BLaER1 (cell line): ENCODE measurements at regions not wholly inside any gene's neighbourhood (a gene's known extent, or its start where the extent isn't known, plus 50 kb on each side); places are given as distances from the start of the nearest gene placed in this dataset.
"Not testable (repeated sequence)": the region's sequence is repeated elsewhere in the genome, so short reads cannot be mapped to it uniquely, and the experiment has no call there.

Source experiments
- H3K27ac ChIP-seq: shearing (Covaris generic); formaldehyde crosslinking; 2 replicates; pipeline ENCODE4 v1.8.1; 2022
- H3K27me3 ChIP-seq: shearing (Covaris generic); formaldehyde crosslinking; 2 replicates; pipeline ENCODE4 v1.8.1; 2022
- H3K36me3 ChIP-seq: shearing (Covaris generic); formaldehyde crosslinking; 2 replicates; pipeline ENCODE4 v1.8.1; 2022
- H3K4me1 ChIP-seq: shearing (Covaris generic); formaldehyde crosslinking; 2 replicates; pipeline ENCODE4 v1.8.1; 2022
- H3K4me2 ChIP-seq: shearing (Covaris generic); formaldehyde crosslinking; 2 replicates; pipeline ENCODE4 v1.8.1; 2022
- H3K4me3 ChIP-seq: shearing (Covaris generic); formaldehyde crosslinking; 2 replicates; pipeline ENCODE4 v1.8.1; 2022
- H3K9ac ChIP-seq: shearing (Covaris generic); formaldehyde crosslinking; 2 replicates; pipeline ENCODE4 v1.8.1; 2022
- H3K9me3 ChIP-seq: shearing (Covaris generic); formaldehyde crosslinking; 2 replicates; pipeline ENCODE4 v1.8.1; 2022
- H4K20me1 ChIP-seq: shearing (Covaris generic); formaldehyde crosslinking; 2 replicates; pipeline ENCODE4 v1.8.1; 2022
- Cebpa-rat ChIP-seq: shearing (Covaris generic); IDR thresholded peaks from 2 replicates; pipeline ENCODE4 v1.8.1; 2022

DNA sequence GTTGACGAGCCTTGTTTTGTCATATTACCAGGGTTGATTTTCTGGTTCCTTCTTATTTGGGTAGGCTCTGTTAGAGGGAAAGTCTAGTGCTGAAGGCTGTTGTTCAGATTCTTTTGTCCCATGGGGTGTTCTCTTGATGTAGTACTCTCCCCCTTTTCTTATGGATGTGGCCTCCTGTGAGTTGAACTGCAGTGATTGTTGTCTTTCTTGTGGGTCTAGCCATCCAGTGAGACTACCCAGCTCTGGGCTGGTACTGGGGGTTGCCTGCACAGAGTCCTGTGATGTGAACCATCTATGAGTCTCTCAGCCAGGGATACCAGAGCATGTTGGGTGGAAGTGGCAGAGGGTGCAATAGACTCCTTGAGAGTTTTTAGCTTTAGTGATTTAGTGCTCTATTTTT lies 680.6 kb downstream of the RFPL4B start:
- Histone ChIP-seq H3K4me2 (no peak overlapping the region), H3K36me3 (no peaks in the 10 kb centered on the region), H3K9me3 (no peaks in the 10 kb centered on the region), H3K27me3 (no peaks in the 10 kb centered on the region), H3K9ac (no peak overlapping the region), H3K27ac (no peak overlapping the region), H3K4me3 (no peak overlapping the region), H3K4me1 (no peaks in the 10 kb centered on the region), H4K20me1 (no peaks in the 10 kb centered on the region)
- no peak for TF ChIP-seq Cebpa-rat

DNA sequence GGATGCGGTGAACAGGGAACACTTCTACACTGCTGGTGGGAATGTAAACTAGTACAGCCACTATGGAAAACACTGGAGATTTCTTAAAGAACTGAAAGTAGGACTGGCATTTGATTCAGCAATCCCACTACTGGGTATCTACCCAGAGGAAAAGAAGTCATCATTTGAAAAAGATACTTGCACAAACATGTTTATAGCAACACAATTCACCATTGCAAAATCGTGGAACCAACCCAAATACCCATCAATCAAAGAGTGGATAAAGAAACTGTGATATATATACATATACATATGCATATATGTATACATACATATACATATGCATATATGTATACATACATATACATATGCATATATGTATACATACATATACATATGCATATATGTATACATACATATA lies 682.0 kb downstream of the RFPL4B start:
- not testable (repeated sequence) for H3K9ac ChIP-seq, H3K4me2 ChIP-seq, H3K4me3 ChIP-seq, H3K4me1 ChIP-seq, H3K9me3 ChIP-seq, H3K27ac ChIP-seq, H3K27me3 ChIP-seq, H3K36me3 ChIP-seq, H4K20me1 ChIP-seq

DNA sequence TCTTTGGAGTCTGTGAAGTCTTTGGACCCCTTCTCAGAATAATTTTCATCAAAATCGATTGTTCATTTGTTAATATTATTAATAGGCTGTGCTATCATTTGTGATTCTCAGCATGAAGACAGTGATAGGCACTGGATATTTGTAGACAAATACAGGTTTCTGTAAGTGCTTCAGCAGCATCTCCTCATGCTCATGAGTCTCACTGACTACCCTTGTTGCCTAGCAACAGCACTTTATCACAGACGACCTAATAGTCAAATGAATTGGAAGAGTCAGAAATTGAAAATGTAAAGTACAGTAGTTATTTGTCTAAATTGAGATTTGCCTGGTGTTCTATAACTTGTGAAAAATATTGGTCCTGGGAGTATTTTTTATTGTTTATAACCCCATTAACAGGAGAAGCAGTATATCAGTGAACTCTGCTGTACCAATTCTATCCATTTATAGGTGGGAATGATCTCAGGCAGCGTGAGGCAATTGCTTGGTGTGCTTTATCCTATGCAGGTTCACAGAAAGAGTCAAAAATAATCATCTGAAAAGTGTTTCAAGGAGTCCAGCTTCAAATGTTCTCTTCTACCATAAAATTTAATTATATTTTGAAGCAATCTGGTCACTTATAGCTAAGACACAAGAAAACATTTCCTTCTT lies 684.6 kb downstream of the RFPL4B start:
- H3K27ac ChIP-seq = no peak overlapping the region
- H4K20me1 ChIP-seq = no peaks in the 10 kb centered on the region
- no peak overlapping the region for H3K9ac ChIP-seq
- no peak for TF ChIP-seq Cebpa-rat
- no peaks in the 10 kb centered on the region for H3K36me3 ChIP-seq
- H3K9me3 ChIP-seq = no peaks in the 10 kb centered on the region
- peaks cover 5% of the 10 kb centered on the region; the same call in 1 of the 2 replicates for H3K4me1 ChIP-seq
- no peak overlapping the region for H3K4me3 ChIP-seq
- H3K27me3 ChIP-seq = no peaks in the 10 kb centered on the region
- no peak overlapping the region for H3K4me2 ChIP-seq

DNA sequence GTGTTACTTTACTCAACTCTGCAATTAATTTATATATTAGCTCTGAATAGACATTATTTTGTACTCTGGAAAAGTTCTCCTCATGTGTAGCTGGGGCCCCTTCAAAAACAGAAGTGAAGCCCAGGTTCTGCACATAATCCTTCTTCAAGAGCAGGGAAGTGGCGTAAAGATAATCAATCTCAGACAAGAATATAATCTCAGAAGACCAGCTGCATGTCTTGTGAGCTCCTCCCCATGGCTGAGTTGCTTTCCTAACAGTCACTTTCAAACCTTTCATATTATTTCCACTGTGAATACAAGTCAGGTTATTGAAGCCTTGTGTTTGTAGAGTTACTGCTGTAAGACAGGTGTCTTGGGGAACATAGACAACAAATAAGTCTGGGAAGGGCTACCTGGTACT lies 691.9 kb downstream of the RFPL4B start:
- Histone ChIP-seq H3K36me3 (no peaks in the 10 kb centered on the region), H3K4me1 (peaks cover 13% of the 10 kb centered on the region; the same call in 1 of the 2 replicates), H3K9ac (no peak overlapping the region), H3K4me3 (no peak overlapping the region), H4K20me1 (no peaks in the 10 kb centered on the region), H3K27me3 (no peaks in the 10 kb centered on the region), H3K9me3 (no peaks in the 10 kb centered on the region), H3K27ac (no peak overlapping the region), H3K4me2 (no peak overlapping the region)
- no peak for TF ChIP-seq Cebpa-rat

DNA sequence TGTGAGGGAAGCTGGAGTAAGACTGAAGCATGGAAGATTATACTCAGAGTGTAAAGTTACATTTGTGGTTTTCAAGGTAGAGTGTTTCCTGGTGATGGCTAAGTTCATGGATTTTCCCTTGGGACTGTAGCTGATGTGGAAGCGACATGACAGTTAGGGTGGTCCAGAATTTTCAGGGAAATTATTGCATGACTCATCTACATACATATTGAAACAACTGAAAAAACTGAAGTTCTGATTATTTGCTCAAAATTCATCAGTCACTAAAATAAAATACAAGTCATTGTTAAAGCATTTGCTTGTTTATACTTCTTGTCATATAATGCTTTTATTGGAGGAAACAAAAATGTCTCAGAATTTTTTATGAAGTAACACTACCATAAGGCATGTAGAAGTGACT lies 700.0 kb downstream of the RFPL4B start:
- H3K36me3 ChIP-seq = no peaks in the 10 kb centered on the region
- H4K20me1 ChIP-seq = no peaks in the 10 kb centered on the region
- H3K4me3 ChIP-seq = no peak overlapping the region
- no peak overlapping the region for H3K4me2 ChIP-seq
- no peak for TF ChIP-seq Cebpa-rat
- no peak overlapping the region for H3K27ac ChIP-seq
- H3K27me3 ChIP-seq = no peaks in the 10 kb centered on the region
- H3K4me1 ChIP-seq = no peaks in the 10 kb centered on the region
- no peaks in the 10 kb centered on the region for H3K9me3 ChIP-seq
- no peak overlapping the region for H3K9ac ChIP-seq

DNA sequence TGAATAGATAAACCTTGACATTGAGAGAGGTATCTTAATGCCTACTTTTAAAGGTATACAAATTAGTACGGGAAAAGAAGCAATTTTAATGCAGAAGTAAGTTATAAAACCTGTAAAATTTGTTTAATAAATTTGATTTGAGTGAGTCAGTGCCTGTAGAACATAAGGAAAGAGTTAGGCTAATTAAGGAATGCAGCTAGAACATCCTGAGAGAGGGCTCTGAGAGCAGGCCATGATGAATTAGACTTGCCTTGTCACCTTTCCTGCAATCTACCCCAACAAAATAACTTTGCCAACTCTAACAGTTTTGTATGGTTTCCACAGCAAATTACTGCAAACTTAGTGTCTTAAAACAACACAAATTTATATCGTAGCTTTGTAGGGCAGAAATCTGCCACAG lies 700.8 kb downstream of the RFPL4B start:
- no peaks in the 10 kb centered on the region for H3K36me3 ChIP-seq

DNA sequence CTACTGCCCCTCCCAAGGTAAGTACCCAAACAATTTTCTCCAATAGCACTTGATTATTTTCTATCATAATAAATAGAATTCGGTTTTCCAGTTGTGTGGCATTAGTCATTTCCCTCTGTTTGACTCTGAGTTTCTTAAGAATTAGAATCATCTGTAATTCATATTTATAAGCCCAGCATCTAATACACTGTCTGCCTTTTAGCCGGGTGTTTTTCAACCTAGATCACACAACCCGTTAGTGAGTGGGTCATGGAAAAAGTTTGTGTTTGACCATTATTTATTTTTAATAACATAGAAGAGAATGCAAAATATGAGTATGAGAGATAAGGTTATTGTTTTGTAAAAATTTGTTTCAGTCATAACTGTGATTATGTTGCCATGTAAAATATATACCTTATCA lies 701.6 kb downstream of the RFPL4B start:
- H3K27me3 ChIP-seq = no peaks in the 10 kb centered on the region
- H3K9me3 ChIP-seq = no peaks in the 10 kb centered on the region
- no peak overlapping the region for H3K4me2 ChIP-seq
- no peak for TF ChIP-seq Cebpa-rat
- H3K9ac ChIP-seq = no peak overlapping the region
- no peaks in the 10 kb centered on the region for H3K4me1 ChIP-seq
- H3K36me3 ChIP-seq = no peaks in the 10 kb centered on the region
- H3K27ac ChIP-seq = no peak overlapping the region
- H3K4me3 ChIP-seq = no peak overlapping the region
- H4K20me1 ChIP-seq = no peaks in the 10 kb centered on the region

More for the DNA sequence above, 700.8 kb downstream of the RFPL4B start:
- no peak for TF ChIP-seq Cebpa-rat
- no peaks in the 10 kb centered on the region for H3K9me3 ChIP-seq
- no peaks in the 10 kb centered on the region for H3K4me1 ChIP-seq
- H3K27me3 ChIP-seq = no peaks in the 10 kb centered on the region
- no peak overlapping the region for H3K9ac ChIP-seq
- H3K27ac ChIP-seq = no peak overlapping the region
- H3K4me2 ChIP-seq = no peak overlapping the region
- H3K4me3 ChIP-seq = no peak overlapping the region
- no peaks in the 10 kb centered on the region for H4K20me1 ChIP-seq

DNA sequence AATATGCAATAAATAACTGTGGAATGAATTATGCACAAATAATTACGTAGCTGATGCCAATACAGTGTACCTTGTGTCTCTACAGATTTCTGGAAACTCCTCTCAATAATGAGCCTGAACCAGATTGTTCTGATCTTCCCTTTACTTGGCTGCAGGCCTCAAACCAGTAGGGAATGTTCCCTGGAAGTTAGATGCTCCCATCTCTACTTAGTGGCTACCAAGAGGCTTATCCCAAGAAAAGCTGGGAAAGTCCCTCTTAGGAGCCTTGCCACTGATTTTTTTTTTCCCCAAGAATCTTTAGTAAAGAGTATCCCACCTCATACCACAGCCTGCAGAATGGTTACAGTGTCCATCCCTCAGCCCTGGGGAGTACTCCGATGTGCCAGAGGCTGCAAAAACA lies 702.1 kb downstream of the RFPL4B start:
- Histone ChIP-seq H3K36me3 (no peaks in the 10 kb centered on the region), H3K9ac (no peak overlapping the region), H3K4me2 (no peak overlapping the region), H3K27ac (no peak overlapping the region), H3K4me3 (no peak overlapping the region), H3K27me3 (no peaks in the 10 kb centered on the region), H4K20me1 (no peaks in the 10 kb centered on the region), H3K9me3 (no peaks in the 10 kb centered on the region), H3K4me1 (no peaks in the 10 kb centered on the region)
- TF ChIP-seq Cebpa-rat = no peak

DNA sequence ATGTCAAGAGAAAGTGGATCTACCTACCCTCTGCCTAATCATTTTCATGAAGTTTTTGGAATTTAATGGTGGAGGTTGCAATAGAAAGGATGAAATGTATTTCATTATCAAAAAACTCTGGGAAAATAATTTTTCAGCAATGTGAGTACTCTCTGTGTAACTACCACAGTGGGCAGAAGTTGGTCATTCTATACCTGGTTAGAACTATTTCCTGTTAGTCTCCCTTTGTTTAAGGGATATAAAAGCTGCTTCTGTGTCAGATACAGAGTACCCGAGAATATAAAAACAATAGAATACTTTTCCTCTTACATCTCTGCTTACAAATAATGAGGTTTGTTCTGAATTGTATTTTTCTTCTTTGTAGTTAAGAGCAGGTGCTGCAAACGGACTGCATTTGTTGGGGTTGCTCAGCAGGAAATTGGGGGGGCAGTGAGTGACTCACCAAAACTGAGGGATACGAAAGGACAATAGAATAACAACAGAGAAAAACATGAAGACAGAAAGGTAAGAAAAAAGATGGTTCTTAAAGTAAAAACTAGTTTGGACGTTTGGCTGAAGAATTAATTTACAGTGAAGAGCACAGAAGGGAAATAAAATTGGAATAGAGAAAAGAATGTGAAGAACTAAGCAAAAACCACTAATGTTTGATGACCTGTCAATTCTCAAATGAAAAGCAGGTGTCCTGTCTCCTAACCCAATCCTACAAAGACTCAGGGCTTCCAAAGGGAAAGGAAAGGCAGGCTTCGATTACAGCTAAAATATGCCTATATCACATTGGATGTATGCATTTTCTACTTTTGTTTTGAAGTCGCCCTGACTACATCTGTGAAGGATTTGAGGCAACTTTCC lies 703.1 kb downstream of the RFPL4B start:
- no peak overlapping the region for H3K9ac ChIP-seq
- no peaks in the 10 kb centered on the region for H3K9me3 ChIP-seq
- H3K4me3 ChIP-seq = no peak overlapping the region
- H3K27ac ChIP-seq = no peak overlapping the region
- no peaks in the 10 kb centered on the region for H3K36me3 ChIP-seq
- no peaks in the 10 kb centered on the region for H3K27me3 ChIP-seq
- H3K4me2 ChIP-seq = no peak overlapping the region
- no peaks in the 10 kb centered on the region for H3K4me1 ChIP-seq
- TF ChIP-seq Cebpa-rat = no peak
- H4K20me1 ChIP-seq = no peaks in the 10 kb centered on the region

DNA sequence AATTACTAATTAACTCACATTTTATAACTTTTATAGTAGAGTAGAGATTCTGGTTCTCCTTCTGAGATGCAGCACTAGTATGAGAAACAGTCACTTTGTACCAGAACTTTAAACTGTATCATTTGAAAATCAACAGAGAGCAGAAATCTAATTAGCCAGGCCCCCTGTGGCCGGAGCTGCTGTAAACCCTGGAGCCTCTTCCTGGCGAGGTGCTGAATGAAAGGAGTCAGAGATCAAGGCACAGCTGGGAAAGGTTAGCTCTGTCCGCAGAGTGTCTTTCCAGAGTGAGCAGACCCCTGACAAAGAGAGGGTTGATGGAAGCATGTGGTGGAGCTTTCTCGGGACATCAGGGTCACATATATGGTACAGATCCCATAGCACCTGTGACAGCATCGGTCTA lies 703.8 kb downstream of the RFPL4B start:
- no peak overlapping the region for H3K4me3 ChIP-seq
- no peaks in the 10 kb centered on the region for H3K9me3 ChIP-seq
- no peaks in the 10 kb centered on the region for H3K27me3 ChIP-seq
- TF ChIP-seq Cebpa-rat = no peak
- no peaks in the 10 kb centered on the region for H3K36me3 ChIP-seq
- no peaks in the 10 kb centered on the region for H4K20me1 ChIP-seq
- no peak overlapping the region for H3K27ac ChIP-seq
- no peak overlapping the region for H3K9ac ChIP-seq
- no peaks in the 10 kb centered on the region for H3K4me1 ChIP-seq
- no peak overlapping the region for H3K4me2 ChIP-seq
